ENCODE measurements at regions not wholly inside any gene's neighbourhood (a gene's known extent, or its start where the extent isn't known, plus 50 kb on each side); places are given as distances from the start of the nearest gene placed in this dataset.

DNA sequence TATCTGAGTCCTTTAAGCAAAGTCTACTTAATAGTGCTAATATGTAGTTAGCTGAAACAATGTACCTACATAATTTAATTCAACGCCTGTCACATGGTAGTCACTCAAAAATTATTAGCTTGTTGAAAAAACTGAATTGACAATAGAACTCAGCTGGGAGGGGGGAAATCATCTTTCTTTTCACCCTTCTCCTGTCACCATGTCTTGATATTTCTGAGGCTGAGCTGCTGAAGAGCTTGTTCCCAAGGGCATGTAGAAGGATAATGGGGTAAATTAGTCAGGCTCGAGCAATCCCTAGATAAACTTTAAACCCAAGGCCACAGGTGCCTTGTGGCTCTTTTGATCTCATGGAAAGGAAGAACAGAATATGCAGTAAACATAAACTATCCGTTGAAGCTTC, 339.6 kb upstream of the LRATD1 start:
- H3K4me3 ChIP-seq (ENCODE audit: extremely low read depth in 1 of 4, insufficient read depth in 2 of 4, low read depth in 3 of 4, low read length in 4 of 4) = no peak overlapping the region
- H2BK20ac ChIP-seq (ENCODE audit: low read length) = no peak overlapping the region
- no peaks in the 10 kb centered on the region for H3K4me1 ChIP-seq (replicated peaks in 1 of 4; ENCODE audit: control insufficient read depth in 3 of 4, insufficient read depth in 4 of 4, low read length in 3 of 4)
- no peak overlapping the region for H2BK12ac ChIP-seq (ENCODE audit: low read depth, low read length)
- no peak overlapping the region for H4K8ac ChIP-seq (ENCODE audit: extremely low read depth, insufficient read depth, low read length)
- no peak overlapping the region for H2BK120ac ChIP-seq (replicated peaks; ENCODE audit: low read depth, low read length)
- CTCF ChIA-PET (ENCODE audit: partially characterized antibody) = no interaction called here
- no peaks in the 10 kb centered on the region for H3K9me3 ChIP-seq (ENCODE audit: insufficient read depth in 2 of 2, low read depth in 1 of 2, low read length in 1 of 2)
- no peaks in the 10 kb centered on the region for H3K79me1 ChIP-seq (ENCODE audit: low read depth, low read length)
- no peak overlapping the region for H3K9ac ChIP-seq (replicated peaks in 1 of 4; ENCODE audit: extremely low read depth in 1 of 4, low read depth in 3 of 4, low read length in 3 of 4)
- H2BK5ac ChIP-seq (ENCODE audit: low read depth, low read length) = no peak overlapping the region
- no peak overlapping the region for H3K18ac ChIP-seq (ENCODE audit: extremely low read depth, low read length)
- H3K36me3 ChIP-seq (ENCODE audit: control insufficient read depth in 2 of 4, insufficient read depth in 4 of 4, low read length in 3 of 4) = no peaks in the 10 kb centered on the region
- H4K20me1 ChIP-seq (replicated peaks in 1 of 2; ENCODE audit: control insufficient read depth in 1 of 2, insufficient read depth in 2 of 2, low read length in 2 of 2) = no peaks in the 10 kb centered on the region
- FAIRE-seq (no peak), DNase-seq (ENCODE audit: low read depth in 1 of 2, low spot score in 2 of 2) (no peak)
- H3K23me2 ChIP-seq (ENCODE audit: low read depth, low read length) = no peaks in the 10 kb centered on the region
- H4K5ac ChIP-seq (ENCODE audit: insufficient read length, low read depth, low read length) = no peak overlapping the region
- no peak overlapping the region for H2BK15ac ChIP-seq (ENCODE audit: low read length)
- 90% methylated on average over 3 of the region's 3 CpGs; no CpG with 5 or more reads in 1 of the 2 experiments for WGBS, 2 experiments (ENCODE audit: extremely low coverage in 1 of 2, insufficient coverage in 1 of 2, insufficient read length in 1 of 2, insufficient replicate concordance in 2 of 2, low coverage in 1 of 2, low lambda C conversion rate in 2 of 2, missing lambda C conversion rate in 1 of 2)
- no peak overlapping the region for H2AFZ ChIP-seq (ENCODE audit: low read length)
- no peaks in the 10 kb centered on the region for H3K79me2 ChIP-seq (ENCODE audit: control insufficient read depth in 1 of 2, insufficient read depth in 2 of 2, low read length in 2 of 2)
- H3K56ac ChIP-seq (replicated peaks; ENCODE audit: insufficient read length, low read depth, low read length) = no peak overlapping the region
- H3K4me2 ChIP-seq (ENCODE audit: insufficient read depth in 1 of 2, low read depth in 2 of 2, low read length in 2 of 2) = no peak overlapping the region
- no peak overlapping the region for H3K4ac ChIP-seq (replicated peaks; ENCODE audit: insufficient read length, low read depth, low read length)
- POLR2A ChIA-PET (ENCODE audit: partially characterized antibody) = no interaction called here
- H3K23ac ChIP-seq (ENCODE audit: insufficient read length) = no peak overlapping the region
- H3K27me3 ChIP-seq (replicated peaks in 1 of 4; ENCODE audit: control insufficient read depth in 3 of 4, extremely low read depth in 1 of 4, insufficient read depth in 3 of 4, low read length in 3 of 4) = no peaks in the 10 kb centered on the region
- no peak overlapping the region for H3K27ac ChIP-seq (ENCODE audit: low read depth, low read length)
- no peak overlapping the region for H4K91ac ChIP-seq (replicated peaks; ENCODE audit: insufficient read length, low read length)
- H3K14ac ChIP-seq (ENCODE audit: insufficient read length) = no peak overlapping the region
- no peak overlapping the region for H2AK5ac ChIP-seq (ENCODE audit: low read depth, low read length)
- no peak for TF ChIP-seq YY1 (IDR thresholded peaks at IDR 0.05; ENCODE audit: low read depth, low read length)
- TF ChIP-seq RNF2 (IDR thresholded peaks at IDR 0.05; ENCODE audit: borderline replicate concordance, low read depth, low read length, missing control alignments, poor library complexity, severe bottlenecking) = no peak
- TF ChIP-seq HDAC6 (IDR thresholded peaks at IDR 0.05; ENCODE audit: low read depth, low read length) = no peak
- no peak for TF ChIP-seq MAFK (IDR thresholded peaks at IDR 0.05; ENCODE audit: low read depth, low read length)
- TF ChIP-seq EP300 (IDR thresholded peaks at IDR 0.05; ENCODE audit: borderline replicate concordance in 1 of 2, low read depth in 2 of 2, low read length in 2 of 2) = no peak
- TF ChIP-seq TBP (IDR thresholded peaks at IDR 0.05; ENCODE audit: low read depth, low read length) = no peak
- TF ChIP-seq, protein P1, sequence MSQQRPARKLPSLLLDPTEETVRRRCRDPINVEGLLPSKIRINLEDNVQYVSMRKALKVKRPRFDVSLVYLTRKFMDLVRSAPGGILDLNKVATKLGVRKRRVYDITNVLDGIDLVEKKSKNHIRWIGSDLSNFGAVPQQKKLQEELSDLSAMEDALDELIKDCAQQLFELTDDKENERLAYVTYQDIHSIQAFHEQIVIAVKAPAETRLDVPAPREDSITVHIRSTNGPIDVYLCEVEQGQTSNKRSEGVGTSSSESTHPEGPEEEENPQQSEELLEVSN (IDR thresholded peaks at IDR 0.05) = no peak
- TF ChIP-seq SUZ12 (IDR thresholded peaks at IDR 0.05; ENCODE audit: low read length) = no peak
- no peak for TF ChIP-seq NRF1 (IDR thresholded peaks at IDR 0.05; ENCODE audit: low read depth, low read length)
- TF ChIP-seq RAD21 (IDR thresholded peaks at IDR 0.05 in 1 of 2, conservative IDR thresholded peaks at IDR 0.05 in 1 of 2; ENCODE audit: low read depth in 2 of 2, low read length in 2 of 2) = no peak
- TF ChIP-seq RXRA (IDR thresholded peaks at IDR 0.05; ENCODE audit: insufficient read depth, low read depth, low read length) = no peak
- no peak for TF ChIP-seq KDM4A (IDR thresholded peaks at IDR 0.05; ENCODE audit: low read depth, low read length, severe bottlenecking)
- TF ChIP-seq SAP30 (IDR thresholded peaks at IDR 0.05; ENCODE audit: insufficient read depth, insufficient replicate concordance, low read length) = no peak
- TF ChIP-seq EGR1 (IDR thresholded peaks at IDR 0.05; ENCODE audit: borderline replicate concordance, low read depth, low read length) = no peak

Data from H1 (cell line).